ENCODE measurements at regions not wholly inside any gene's neighbourhood (a gene's known extent, or its start where the extent isn't known, plus 50 kb on each side); places are given as distances from the start of the nearest gene placed in this dataset.

DNA sequence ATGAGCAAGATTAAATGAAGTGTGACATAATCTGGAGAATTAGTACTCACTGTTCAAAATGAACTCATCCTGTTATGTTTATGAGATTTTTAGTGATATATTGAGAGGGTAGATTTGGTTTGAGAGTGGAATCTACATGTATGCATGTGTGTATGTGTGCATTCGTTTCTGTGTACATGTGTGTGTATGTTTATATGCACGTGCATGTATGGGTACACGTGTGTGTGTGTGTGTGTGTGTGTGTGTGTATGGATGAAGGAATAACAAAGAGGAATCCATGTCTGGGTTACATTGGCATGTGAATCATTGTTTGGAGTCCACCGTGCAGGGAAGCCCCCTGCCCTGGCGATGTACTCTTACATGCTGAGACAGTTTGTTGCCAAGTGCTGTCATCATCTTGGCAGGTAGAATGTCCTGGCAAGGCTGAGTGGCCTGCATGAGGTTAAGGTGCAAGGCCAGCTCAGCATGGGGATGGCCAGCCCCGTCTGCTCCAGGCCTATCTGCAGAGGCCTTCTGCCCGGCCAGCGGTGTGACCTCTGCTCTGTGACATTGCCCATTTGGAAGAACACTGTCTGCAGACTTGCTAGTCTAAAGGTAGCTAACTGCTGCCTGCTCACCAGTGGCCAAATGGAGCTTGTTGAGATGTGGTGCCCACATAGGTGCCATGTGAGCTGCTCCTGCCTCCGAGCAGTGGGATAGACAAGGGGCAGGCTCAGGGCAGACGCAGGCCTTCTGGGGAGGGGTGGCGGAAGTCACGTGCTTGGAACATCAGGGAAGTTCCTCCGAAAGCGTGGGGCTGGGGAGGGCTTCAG is 222.3 kb downstream of the TEX29 start:
- TF ChIP-seq CTCF (IDR thresholded peaks at IDR 0.05) (no peak), POLR2A (IDR thresholded peaks at IDR 0.05) (no peak)

Measured in body of pancreas (tissue), 4 donors.